H9 (cell line): ENCODE measurements at regions not wholly inside any gene's neighbourhood (a gene's known extent, or its start where the extent isn't known, plus 50 kb on each side); places are given as distances from the start of the nearest gene placed in this dataset.

Experiments used
- DNase-seq: peaks from one replicate; pipeline ENCODE4 v3.0.0-alpha.2; 2017
- H2AFZ ChIP-seq: one replicate; pipeline ENCODE4 v1.6.1; 2013; ENCODE audit warnings: mild to moderate bottlenecking, low read length, control low read depth, moderate library complexity
- H2AK5ac ChIP-seq: 2 replicates; pipeline ENCODE4 v1.6.1; 2013; ENCODE audit warnings: low read length, control low read depth, mixed read lengths; ENCODE audit not compliant: insufficient read length
- H2BK120ac ChIP-seq: one replicate; pipeline ENCODE4 v1.6.1; 2013; ENCODE audit warnings: low read depth, mild to moderate bottlenecking, low read length, control low read depth, inconsistent platforms; ENCODE audit not compliant: poor library complexity, severe bottlenecking
- H2BK12ac ChIP-seq: 2 replicates; pipeline ENCODE4 v1.6.1; 2013; ENCODE audit warnings: low read length, control low read depth, mixed read lengths, low read depth; ENCODE audit not compliant: insufficient read length
- H2BK15ac ChIP-seq: 2 replicates; pipeline ENCODE4 v1.6.1; 2013; ENCODE audit warnings: low read depth, low read length, control low read depth
- H2BK20ac ChIP-seq: one replicate; pipeline ENCODE4 v1.6.1; 2013; ENCODE audit warnings: low read depth, mild to moderate bottlenecking, low read length, control low read depth, inconsistent platforms; ENCODE audit not compliant: poor library complexity, severe bottlenecking
- H2BK5ac ChIP-seq: 2 replicates; pipeline ENCODE4 v1.6.1; 2013; ENCODE audit warnings: low read length, control low read depth, mixed read lengths; ENCODE audit not compliant: insufficient read length
- H3K14ac ChIP-seq: 2 replicates; pipeline ENCODE4 v1.6.1; 2013; ENCODE audit warnings: low read length, control low read depth; ENCODE audit not compliant: insufficient read depth
- H3K18ac ChIP-seq: 2 replicates; pipeline ENCODE4 v1.6.1; 2013; ENCODE audit warnings: low read depth, mild to moderate bottlenecking, mixed read lengths, low read length, control low read depth; ENCODE audit not compliant: insufficient read length
- H3K23ac ChIP-seq: 2 replicates; pipeline ENCODE4 v1.6.1; 2013; ENCODE audit warnings: low read length, control low read depth, mixed read lengths, low read depth; ENCODE audit not compliant: insufficient read length
- H3K23me2 ChIP-seq: 2 replicates; pipeline ENCODE4 v1.6.1; 2013; ENCODE audit warnings: low read depth, mild to moderate bottlenecking, mixed read lengths, low read length, control low read depth; ENCODE audit not compliant: insufficient read length, poor library complexity, severe bottlenecking
- H3K27ac ChIP-seq: 2 replicates; pipeline ENCODE4 v1.5.1; 2013; ENCODE audit warnings: low read length, control low read depth, mixed read lengths, low read depth; ENCODE audit not compliant: insufficient read length
- H3K27me3 ChIP-seq: 2 replicates; pipeline ENCODE4 v1.6.1; 2013; ENCODE audit warnings: low read length, control low read depth, inconsistent platforms; ENCODE audit not compliant: insufficient read depth
- H3K4ac ChIP-seq: 2 replicates; pipeline ENCODE4 v1.6.1; 2013; ENCODE audit warnings: low read depth, mild to moderate bottlenecking, control low read depth, inconsistent platforms, low read length, moderate library complexity
- H3K4me1 ChIP-seq: 2 replicates; pipeline ENCODE4 v1.6.1; 2013; ENCODE audit warnings: low read length, control low read depth, inconsistent platforms; ENCODE audit not compliant: insufficient read depth
- H3K4me2 ChIP-seq: 2 replicates; pipeline ENCODE4 v1.6.1; 2013; ENCODE audit warnings: low read length, control low read depth, mixed read lengths; ENCODE audit not compliant: insufficient read length, insufficient read depth
- H3K56ac ChIP-seq: 2 replicates; pipeline ENCODE4 v1.6.1; 2013; ENCODE audit warnings: low read depth, mild to moderate bottlenecking, mixed read lengths, low read length, control low read depth; ENCODE audit not compliant: insufficient read length
- H3K79me1 ChIP-seq: 2 replicates; pipeline ENCODE4 v1.6.1; 2013; ENCODE audit warnings: low read depth, mild to moderate bottlenecking, moderate library complexity, low read length, control low read depth, inconsistent platforms; ENCODE audit not compliant: insufficient read depth, poor library complexity, severe bottlenecking
- H3K79me2 ChIP-seq: 2 replicates; pipeline ENCODE4 v1.6.1; 2013; ENCODE audit warnings: low read length, control low read depth, inconsistent platforms; ENCODE audit not compliant: insufficient read depth
- H3K9ac ChIP-seq: 2 replicates; pipeline ENCODE4 v1.6.1; 2013; ENCODE audit warnings: low read length, control low read depth, mixed read lengths; ENCODE audit not compliant: insufficient read length; ENCODE audit errors: extremely low read depth
- H3K9me3 ChIP-seq: one replicate; pipeline ENCODE4 v1.6.1; 2013; ENCODE audit warnings: low read depth, low read length, inconsistent platforms; ENCODE audit not compliant: control insufficient read depth
- H3T11ph ChIP-seq: one replicate; pipeline ENCODE4 v1.6.1; 2013; ENCODE audit warnings: mild to moderate bottlenecking, low read length, control low read depth, inconsistent platforms
- H4K20me1 ChIP-seq: one replicate; pipeline ENCODE4 v1.6.1; 2013; ENCODE audit not compliant: control insufficient read depth, insufficient read length, insufficient read depth
- H4K5ac ChIP-seq: 2 replicates; pipeline ENCODE4 v1.6.1; 2013; ENCODE audit warnings: low read depth, mild to moderate bottlenecking, mixed read lengths, low read length, control low read depth; ENCODE audit not compliant: insufficient read length
- H4K8ac ChIP-seq: replicated peaks from 2 replicates; pipeline ENCODE4 v1.6.1; 2013; ENCODE audit warnings: low read length, control low read depth, mixed read lengths, low read depth; ENCODE audit not compliant: insufficient read length
- H4K91ac ChIP-seq: 2 replicates; pipeline ENCODE4 v1.6.1; 2013; ENCODE audit warnings: low read depth, mild to moderate bottlenecking, moderate library complexity, mixed read lengths, low read length, control low read depth; ENCODE audit not compliant: insufficient read length
- H3K27ac Mint-ChIP-seq, 3 experiments: 2 replicates in 2 of 3; 3 replicates in 1 of 3; pipeline ENCODE4 v1.8.0; 2020 to 2021; ENCODE audit warnings: mixed read lengths in 3 of 3, mild to moderate bottlenecking in 1 of 3, moderate library complexity in 1 of 3
- H3K27me3 Mint-ChIP-seq: 2 replicates; pipeline ENCODE4 v1.8.0; 2021; ENCODE audit warnings: low read depth, mild to moderate bottlenecking, moderate library complexity, mixed read lengths
- H3K36me3 Mint-ChIP-seq, 3 experiments: 2 replicates in 2 of 3; 3 replicates in 1 of 3; pipeline ENCODE4 v1.8.0; 2020 to 2021; ENCODE audit warnings: low read depth in 3 of 3, mixed read lengths in 3 of 3; ENCODE audit not compliant: insufficient read depth in 1 of 3
- H3K4me1 Mint-ChIP-seq, 2 experiments: 2 replicates each; pipeline ENCODE4 v1.8.0; 2020; ENCODE audit warnings: mixed read lengths in 2 of 2
- H3K4me3 Mint-ChIP-seq, 2 experiments: 2 replicates in 1 of 2; 3 replicates in 1 of 2; pipeline ENCODE4 v1.8.0; 2020 to 2021; ENCODE audit warnings: mild to moderate bottlenecking in 2 of 2, mixed read lengths in 2 of 2, moderate library complexity in 1 of 2
- H3K9me3 Mint-ChIP-seq, 2 experiments: 2 replicates in 1 of 2; 3 replicates in 1 of 2; pipeline ENCODE4 v1.8.0; 2020; ENCODE audit warnings: mild to moderate bottlenecking in 2 of 2, mixed read lengths in 2 of 2, moderate library complexity in 1 of 2
- TF ChIP-seq, protein P1 (sequence below): fragments of 200-600 bp; sonication (generic); conservative IDR thresholded peaks from 3 replicates; pipeline ENCODE4 v1.8.0; 2021; ENCODE audit warnings: antibody characterized with exemption, mild to moderate bottlenecking

DNA sequence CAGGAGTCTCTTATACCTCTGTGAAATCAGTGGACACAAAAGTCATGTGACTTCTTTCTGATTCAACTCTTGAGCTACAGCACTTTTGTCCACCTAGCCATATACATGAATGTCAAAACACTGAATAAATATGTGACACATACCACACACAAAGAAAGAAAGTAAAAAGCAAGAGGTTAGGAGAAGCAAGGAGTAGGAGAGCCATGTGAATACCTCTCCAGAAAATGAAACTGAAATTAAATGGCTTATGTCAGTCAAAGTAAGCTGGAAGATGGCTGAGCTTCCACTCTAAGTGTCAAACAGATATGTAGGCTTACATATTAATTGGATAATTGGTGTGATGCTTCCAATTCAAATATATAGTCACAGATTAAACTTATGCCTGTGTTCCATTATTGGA, 1050.5 kb downstream of the BCL11A start:
- no peak overlapping the region for H3K4me3 Mint-ChIP-seq
- Histone ChIP-seq H2BK5ac (no peak overlapping the region), H3K27ac (no peak overlapping the region), H4K91ac (no peak overlapping the region), H2BK12ac (no peak overlapping the region), H2AK5ac (no peak overlapping the region), H4K5ac (no peak overlapping the region), H3K4me1 (no peaks in the 10 kb centered on the region), H3K79me1 (no peaks in the 10 kb centered on the region), H3K14ac (no peak overlapping the region), H3K27me3 (no peaks in the 10 kb centered on the region), H3K4ac (no peak overlapping the region), H2BK20ac (no peak overlapping the region), H4K20me1 (no peaks in the 10 kb centered on the region), H3K4me2 (no peak overlapping the region), H2BK15ac (no peak overlapping the region), H3K9me3 (no peaks in the 10 kb centered on the region), H3T11ph (no peak overlapping the region), H3K23me2 (no peaks in the 10 kb centered on the region), H4K8ac (no peak overlapping the region), H2BK120ac (no peak overlapping the region), H3K79me2 (no peaks in the 10 kb centered on the region), H3K18ac (no peak overlapping the region), H3K23ac (no peak overlapping the region), H3K56ac (no peak overlapping the region), H3K9ac (no peak overlapping the region), H2AFZ (no peak overlapping the region)
- H3K27ac Mint-ChIP-seq = no peak overlapping the region
- no peak for DNase-seq
- H3K27me3 Mint-ChIP-seq = no peaks in the 10 kb centered on the region
- peaks cover 6 to 7% of the 10 kb centered on the region in 2 experiments; a peak in 4 of 5 replicates for H3K9me3 Mint-ChIP-seq
- no peaks in the 10 kb centered on the region for H3K4me1 Mint-ChIP-seq
- TF ChIP-seq, protein P1, sequence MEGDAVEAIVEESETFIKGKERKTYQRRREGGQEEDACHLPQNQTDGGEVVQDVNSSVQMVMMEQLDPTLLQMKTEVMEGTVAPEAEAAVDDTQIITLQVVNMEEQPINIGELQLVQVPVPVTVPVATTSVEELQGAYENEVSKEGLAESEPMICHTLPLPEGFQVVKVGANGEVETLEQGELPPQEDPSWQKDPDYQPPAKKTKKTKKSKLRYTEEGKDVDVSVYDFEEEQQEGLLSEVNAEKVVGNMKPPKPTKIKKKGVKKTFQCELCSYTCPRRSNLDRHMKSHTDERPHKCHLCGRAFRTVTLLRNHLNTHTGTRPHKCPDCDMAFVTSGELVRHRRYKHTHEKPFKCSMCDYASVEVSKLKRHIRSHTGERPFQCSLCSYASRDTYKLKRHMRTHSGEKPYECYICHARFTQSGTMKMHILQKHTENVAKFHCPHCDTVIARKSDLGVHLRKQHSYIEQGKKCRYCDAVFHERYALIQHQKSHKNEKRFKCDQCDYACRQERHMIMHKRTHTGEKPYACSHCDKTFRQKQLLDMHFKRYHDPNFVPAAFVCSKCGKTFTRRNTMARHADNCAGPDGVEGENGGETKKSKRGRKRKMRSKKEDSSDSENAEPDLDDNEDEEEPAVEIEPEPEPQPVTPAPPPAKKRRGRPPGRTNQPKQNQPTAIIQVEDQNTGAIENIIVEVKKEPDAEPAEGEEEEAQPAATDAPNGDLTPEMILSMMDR = no peak
- H3K36me3 Mint-ChIP-seq = peaks cover 1 to 7% (median 3%) of the 10 kb centered on the region in 3 experiments; a peak in 5 of 7 replicates
